ENCODE measurements at regions not wholly inside any gene's neighbourhood (a gene's known extent, or its start where the extent isn't known, plus 50 kb on each side); places are given as distances from the start of the nearest gene placed in this dataset.

GRCh38 chr10:60459701-60460457 lies 70.2 kb upstream of the ANK3 start:
- TF ChIP-seq PAX5 (IDR thresholded peaks at IDR 0.05; ENCODE audit: insufficient read depth, low read length, severe bottlenecking) (no peak), POLR2AphosphoS5 (IDR thresholded peaks at IDR 0.05; ENCODE audit: low read depth, low read length) (no peak), POLR2A (IDR thresholded peaks at IDR 0.05; ENCODE audit: low read depth, low read length) (no peak)

All from GM12891 (cell line).